C1 segment of cervical spinal cord (tissue), 14 donors: ENCODE measurements at regions not wholly inside any gene's neighbourhood (a gene's known extent, or its start where the extent isn't known, plus 50 kb on each side); places are given as distances from the start of the nearest gene placed in this dataset.

ENCODE experiments used
- DNase-seq, 14 donors: peaks; one replicate each; lab custom pipeline; 2025; lab: John Stamatoyannopoulos, UW

DNA sequence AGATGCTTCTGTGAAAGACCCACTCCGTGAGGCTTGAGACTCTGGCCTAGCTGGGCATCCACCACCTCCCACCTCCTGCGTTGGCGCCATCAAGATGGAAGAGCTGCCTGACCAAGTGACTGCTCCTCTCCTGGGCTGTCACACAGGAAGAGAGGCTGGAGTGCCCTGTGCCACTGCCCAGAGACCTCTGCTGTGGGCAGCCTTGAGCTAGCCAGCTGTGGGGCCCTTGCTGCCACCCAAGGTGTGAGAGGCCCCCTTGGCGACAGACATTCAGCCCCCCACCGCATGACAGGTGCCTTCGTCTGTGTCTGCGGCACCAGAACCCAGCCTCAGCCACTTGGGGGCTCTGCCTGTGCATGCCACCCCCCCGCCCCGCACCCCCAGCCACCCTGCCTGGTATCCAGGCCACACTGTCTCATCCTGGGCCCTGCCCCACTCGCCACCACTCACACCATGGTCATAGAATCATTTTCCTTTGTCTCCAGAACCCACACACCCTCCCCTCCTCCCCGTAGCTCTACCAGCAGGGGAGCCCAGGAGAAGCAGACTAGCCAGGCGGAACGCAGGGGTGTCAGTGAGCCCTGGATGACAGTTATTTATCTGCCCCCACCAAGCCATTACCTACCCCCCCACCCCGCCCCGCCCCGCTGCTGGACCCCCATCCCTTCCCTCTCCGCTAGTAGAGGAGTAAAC is 120.9 kb upstream of the LHX1 start:
- DNase-seq: no peak

GRCh38 chr17:36816907-36817288 is 120.4 kb upstream of the LHX1 start:
- no peak for DNase-seq

GRCh38 chr17:36817483-36818048 is 119.7 kb upstream of the LHX1 start:
- no peak for DNase-seq

- DNase-seq: no peak
These were observed 119.0 kb upstream of the LHX1 start for GRCh38 chr17:36818134-36818825.

- DNase-seq: no peak
These were observed 113.2 kb upstream of the LHX1 start for GRCh38 chr17:36823850-36824677.

DNA sequence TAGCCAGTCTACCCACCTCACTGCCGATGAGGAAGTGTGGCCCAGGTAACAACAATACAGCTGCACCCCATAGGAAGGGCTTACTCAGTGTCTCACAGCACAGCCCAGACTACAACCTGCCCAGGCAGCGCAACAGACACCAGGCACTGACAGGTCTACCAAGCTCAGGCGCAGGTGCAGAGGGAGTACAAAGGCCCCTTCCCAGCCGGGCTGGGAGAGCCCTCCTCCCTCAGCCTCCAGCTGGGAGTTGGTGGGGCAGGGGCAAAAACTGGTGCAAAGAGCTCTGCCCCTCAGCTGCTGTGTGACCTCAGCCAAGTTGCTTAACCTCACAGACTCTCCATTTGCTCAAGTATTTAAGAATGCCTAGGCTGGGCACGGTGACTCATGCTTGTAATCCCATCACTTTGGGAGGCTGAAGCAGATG is 112.6 kb upstream of the LHX1 start:
- no peak for DNase-seq

DNA sequence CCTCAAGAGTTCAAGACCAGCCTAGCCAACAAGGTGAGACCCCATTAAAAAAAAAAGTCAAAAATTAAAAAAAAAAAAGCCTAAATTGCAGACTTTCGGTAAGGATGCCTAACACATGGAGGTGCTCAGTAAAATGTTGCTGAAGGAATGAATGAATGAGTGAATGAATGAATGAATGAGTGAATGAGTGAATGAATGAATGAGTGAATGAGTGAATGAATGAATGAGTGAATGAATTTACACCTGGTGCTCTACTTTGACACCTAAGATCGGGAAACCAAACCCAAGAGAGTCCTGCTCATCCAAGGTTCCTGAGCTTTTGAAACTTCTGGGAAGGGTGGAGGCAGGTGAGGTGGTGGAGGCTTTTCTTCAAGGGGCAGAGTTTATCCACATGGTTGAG is 112.2 kb upstream of the LHX1 start:
- no peak for DNase-seq

DNA sequence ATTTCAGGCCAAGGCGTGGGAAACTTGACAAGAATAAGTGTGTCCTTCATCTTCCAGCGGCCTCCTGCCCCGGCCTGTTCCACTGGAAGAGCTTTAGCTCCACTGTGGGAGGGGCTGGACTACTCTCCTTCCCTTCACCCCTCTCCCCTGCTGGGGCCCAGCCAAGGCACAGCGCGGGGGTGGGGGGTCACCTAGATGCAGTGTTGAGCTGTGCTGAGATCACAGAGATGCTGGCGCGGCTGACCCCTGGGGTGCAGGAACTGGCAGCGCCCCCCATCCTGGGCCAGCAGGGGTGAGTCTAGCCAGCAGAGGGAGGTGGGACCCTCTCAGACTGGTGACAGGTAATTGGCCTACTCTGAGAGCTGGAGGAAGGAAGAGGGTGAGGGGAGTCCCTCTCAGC is 111.8 kb upstream of the LHX1 start:
- DNase-seq: no peak

DNA sequence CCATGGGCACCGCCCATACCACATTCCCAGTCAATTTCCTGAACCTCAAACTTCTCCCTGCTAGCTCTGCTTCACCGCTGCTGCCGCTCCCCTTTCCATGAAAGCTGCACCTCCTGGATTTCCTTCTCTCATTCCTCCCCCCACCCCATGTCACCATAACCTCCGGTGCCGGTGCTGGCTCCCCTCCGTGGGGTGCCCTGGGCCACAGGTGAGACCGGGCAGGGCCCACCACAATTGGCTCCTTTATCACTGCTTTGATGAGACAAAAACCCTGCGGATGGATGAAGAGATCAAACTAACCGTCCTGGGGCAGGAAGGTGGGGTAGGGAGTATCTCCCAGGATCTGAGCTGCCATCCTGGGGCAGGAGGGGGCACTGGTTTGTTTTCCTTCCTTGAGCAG is 111.3 kb upstream of the LHX1 start:
- no peak for DNase-seq

DNA sequence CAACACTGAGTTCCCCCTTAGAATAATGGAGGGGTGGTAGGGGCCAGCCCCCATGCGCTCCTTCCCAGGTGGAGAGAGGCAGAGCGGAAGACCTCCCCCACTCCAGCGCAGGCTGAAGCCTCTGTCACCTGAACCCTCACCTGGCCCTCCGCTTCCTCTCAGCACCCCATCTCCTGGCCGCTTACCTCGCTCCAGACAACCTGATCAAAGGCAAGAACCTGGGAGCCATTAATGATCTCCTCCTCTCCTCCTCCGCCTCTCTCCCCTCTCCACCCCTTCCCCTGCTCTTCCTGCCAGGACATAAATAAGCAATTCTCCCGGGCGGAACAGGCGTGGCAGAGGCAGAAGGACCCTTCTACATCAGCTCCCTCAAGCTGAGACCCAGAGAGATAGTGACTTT is 110.2 kb upstream of the LHX1 start:
- no peak for DNase-seq

GRCh38 chr17:36829676-36830075 is 107.6 kb upstream of the LHX1 start:
- no peak for DNase-seq

GRCh38 chr17:36833279-36833678 is 104.0 kb upstream of the LHX1 start:
- DNase-seq: no peak

DNA sequence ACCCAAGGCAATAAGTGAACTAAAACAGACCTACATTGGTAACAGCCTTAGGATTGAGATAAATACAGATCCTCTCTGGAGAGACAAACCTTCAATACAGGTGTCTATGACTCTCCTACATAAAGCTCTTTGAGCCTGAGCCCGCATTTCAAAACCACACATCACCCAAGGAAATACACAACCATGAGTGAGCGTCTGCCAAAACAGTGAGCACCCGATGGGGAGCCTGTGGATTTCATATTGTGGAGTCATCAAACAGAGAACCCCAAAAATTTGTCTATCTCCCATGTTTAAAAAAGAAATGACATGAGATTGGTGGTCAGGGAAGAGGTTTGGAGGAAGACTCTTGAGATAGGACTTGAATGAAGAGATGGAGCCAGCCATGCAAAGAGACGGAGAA is 102.2 kb upstream of the LHX1 start:
- no peak for DNase-seq

DNA sequence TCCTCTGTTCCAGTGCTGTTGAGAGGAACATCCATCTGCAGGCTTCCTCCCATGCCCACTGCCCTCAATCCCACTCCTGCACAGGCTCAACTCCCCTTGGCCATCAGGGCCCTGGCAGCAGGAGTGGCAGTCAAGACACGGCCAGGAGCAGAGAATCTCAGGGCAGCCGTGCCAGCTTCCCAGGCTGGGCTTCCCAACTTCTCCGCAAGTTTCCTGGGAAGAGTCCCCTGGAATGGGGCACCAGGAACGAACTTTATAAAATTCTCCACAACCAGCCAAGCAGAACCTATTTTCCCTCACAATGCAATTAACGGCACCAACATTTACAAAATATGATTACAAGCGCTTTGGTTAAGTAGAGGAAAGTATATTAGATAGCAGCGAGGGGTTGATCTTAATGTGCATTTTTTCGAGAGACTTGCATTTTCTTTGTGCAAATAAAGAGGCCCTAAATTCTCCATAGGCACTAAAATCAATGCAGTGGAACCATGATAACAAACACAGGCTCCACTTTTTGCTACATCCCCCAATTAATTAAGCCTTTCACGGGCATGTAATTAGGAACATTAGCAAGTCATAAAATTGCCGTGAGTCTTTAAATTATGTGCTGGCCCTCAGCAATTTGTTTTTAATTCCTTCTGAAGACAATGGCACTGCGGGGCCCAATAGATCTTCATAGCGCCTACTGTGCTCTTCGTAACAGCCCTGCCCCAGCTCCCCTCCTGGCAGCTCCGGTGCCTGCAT is 99.9 kb upstream of the LHX1 start:
- no peak for DNase-seq

DNA sequence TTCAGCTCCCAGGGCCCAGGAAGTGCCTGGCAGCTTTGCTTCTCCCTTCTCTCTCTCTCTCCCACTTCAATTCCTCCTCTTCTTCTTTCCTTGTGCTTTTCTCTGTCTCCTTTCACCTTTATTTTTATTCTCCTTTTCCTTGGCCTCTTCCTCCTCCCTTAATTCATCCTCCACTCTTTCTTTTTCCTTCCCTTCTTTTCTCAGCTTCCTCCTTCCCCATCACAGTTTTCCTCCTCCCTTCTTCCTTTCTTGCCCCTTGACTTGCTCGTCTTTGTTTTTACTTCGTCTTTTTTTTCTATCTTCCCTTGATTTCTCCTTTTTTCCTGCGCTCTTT is 99.4 kb upstream of the LHX1 start:
- no peak for DNase-seq

DNA sequence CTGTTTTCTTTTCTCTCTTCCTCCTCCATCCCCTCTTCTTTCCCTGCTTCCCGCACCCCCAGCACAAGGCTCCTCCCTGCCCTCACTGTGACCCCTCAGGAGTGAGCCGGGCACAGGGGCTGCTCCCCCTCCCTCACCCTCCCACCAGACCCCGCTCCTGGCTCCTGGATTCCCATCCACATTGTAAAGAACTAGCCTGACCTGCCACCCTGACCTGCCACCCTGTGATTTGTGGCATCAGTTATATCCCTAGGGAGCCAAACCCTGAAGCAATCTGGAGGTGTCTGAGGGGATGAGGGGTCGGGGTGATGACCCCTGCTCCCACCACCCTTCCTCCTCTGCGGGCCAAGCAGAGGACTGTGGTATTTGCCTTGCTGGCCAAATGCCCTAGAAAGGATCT is 98.0 kb upstream of the LHX1 start:
- DNase-seq: no peak

DNA sequence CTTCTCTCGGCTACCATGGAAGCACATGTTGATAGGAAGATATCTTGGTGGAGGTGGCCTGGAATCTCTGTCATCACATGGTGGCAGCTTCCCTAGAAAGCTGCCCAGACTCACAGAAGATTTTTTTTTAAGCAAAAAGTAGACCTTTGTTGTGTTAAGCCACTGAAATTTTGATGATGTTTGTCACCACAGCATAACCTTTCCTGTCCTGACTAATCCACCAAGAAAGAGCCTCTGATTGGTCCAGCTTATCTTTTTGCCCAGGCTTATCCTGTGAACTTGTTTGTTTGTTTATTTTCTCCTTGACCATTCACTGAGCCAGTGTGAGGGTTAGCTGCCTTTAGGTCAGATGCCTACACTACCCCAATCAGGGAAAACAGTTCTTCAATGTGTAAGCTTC is 96.5 kb upstream of the LHX1 start:
- no peak for DNase-seq

- no peak for DNase-seq
These were observed 95.0 kb upstream of the LHX1 start for GRCh38 chr17:36842231-36842819.

GRCh38 chr17:36842963-36843558 is 94.2 kb upstream of the LHX1 start:
- DNase-seq: no peak

DNA sequence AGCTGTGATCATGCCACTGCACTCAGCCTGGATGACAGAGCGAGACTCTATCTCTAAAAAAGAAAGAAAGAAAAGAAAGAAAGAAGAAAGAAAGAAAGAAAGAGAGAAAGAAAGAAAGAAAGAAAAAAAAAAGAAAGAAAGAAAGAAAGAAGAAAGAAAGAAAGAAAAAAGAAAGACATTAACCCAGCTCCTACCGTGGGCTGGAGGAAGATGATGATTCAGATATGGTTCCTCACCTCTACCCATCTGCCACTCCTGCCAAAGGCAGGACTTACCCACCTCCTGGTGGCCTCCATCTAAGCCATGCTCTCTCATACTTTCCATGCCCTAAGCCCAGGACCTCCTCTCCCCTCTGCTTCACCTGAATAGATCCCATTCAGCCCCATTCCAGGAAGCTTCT is 93.3 kb upstream of the LHX1 start:
- DNase-seq: no peak

DNA sequence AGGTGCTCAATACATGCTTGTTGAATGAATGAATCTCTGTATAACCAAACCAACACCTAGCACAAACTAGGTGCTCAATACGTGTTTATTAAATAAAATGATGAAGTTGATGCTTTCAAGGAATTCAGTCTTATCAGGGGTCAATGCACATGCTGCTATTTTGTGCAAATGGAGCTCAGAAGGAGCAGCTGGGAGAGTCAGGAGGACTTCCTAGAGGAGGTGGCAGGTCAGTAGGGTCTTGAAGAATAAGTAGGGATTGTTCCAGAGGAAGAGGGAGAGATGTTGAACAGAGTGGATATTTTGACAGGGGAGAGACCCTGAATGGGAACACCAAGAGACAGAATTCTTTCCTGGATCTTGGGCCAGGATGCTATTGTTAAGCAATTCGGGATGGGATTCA is 92.7 kb upstream of the LHX1 start:
- no peak for DNase-seq
